AG04449 (cell line): ENCODE measurements at regions not wholly inside any gene's neighbourhood (a gene's known extent, or its start where the extent isn't known, plus 50 kb on each side); places are given as distances from the start of the nearest gene placed in this dataset.

Experiments used
- CTCF ChIA-PET: fragments of 350-600 bp; formaldehyde crosslinking; extraction: SDS; loops from one replicate; lab custom pipeline; 2021; ENCODE audit warnings: antibody characterized with exemption; lab: Yijun Ruan, JAX
- POLR2A ChIA-PET: fragments of 400-600, 350-600 bp; formaldehyde crosslinking; extraction: SDS; loops from one replicate; lab custom pipeline; 2020; ENCODE audit warnings: antibody characterized with exemption, inconsistent platforms; lab: Yijun Ruan, JAX
- DNase-seq: peaks from one replicate; pipeline ENCODE4 v3.0.0-alpha.2; 2010; ENCODE audit warnings: low read depth, low spot score
- H3K4me3 ChIP-seq: 2 replicates; pipeline ENCODE4 v1.5.1; 2011; ENCODE audit warnings: low read depth, mild to moderate bottlenecking, control low read depth, low read length
- CTCF ChIP-seq: IDR thresholded peaks from one replicate; pipeline ENCODE4 v1.5.1; 2011; ENCODE audit warnings: mild to moderate bottlenecking, moderate library complexity, low read length, control low read depth, inconsistent platforms; ENCODE audit not compliant: insufficient read depth; ENCODE audit errors: missing control alignments

- ChIA-PET POLR2A (no interaction called here), CTCF (no interaction called here)
Observed at GRCh38 chr6:164273491-164273890, 859.0 kb downstream of the QKI start.

GRCh38 chr6:164266851-164267250 is 852.3 kb downstream of the QKI start:
- no peak for DNase-seq
- ChIA-PET POLR2A (no interaction called here), CTCF (no interaction called here)
- TF ChIP-seq CTCF: no peak
- no peak overlapping the region for H3K4me3 ChIP-seq

More at GRCh38 chr6:164273491-164273890, 859.0 kb downstream of the QKI start:
- DNase-seq: no peak
- TF ChIP-seq CTCF: no peak
- H3K4me3 ChIP-seq: no peak overlapping the region

- TF ChIP-seq CTCF: no peak
Observed at GRCh38 chr6:164262348-164262747, 847.8 kb downstream of the QKI start.

GRCh38 chr6:164258421-164258820 is 843.9 kb downstream of the QKI start:
- no peak for DNase-seq
- ChIA-PET POLR2A (no interaction called here), CTCF (no interaction called here)
- no peak overlapping the region for H3K4me3 ChIP-seq
- no peak for TF ChIP-seq CTCF

More at GRCh38 chr6:164262348-164262747, 847.8 kb downstream of the QKI start:
- ChIA-PET POLR2A (no interaction called here), CTCF (no interaction called here)
- no peak for DNase-seq
- H3K4me3 ChIP-seq: no peak overlapping the region

- TF ChIP-seq CTCF: no peak
- POLR2A ChIA-PET: no interaction called here
- DNase-seq: no peak
- CTCF ChIA-PET: no interaction called here
- no peak overlapping the region for H3K4me3 ChIP-seq
Observed at GRCh38 chr6:164252948-164253347, 838.4 kb downstream of the QKI start.

- no peak for TF ChIP-seq CTCF
- POLR2A ChIA-PET: no interaction called here
- no peak for DNase-seq
- CTCF ChIA-PET: no interaction called here
- no peak overlapping the region for H3K4me3 ChIP-seq
Observed at GRCh38 chr6:164252291-164252690, 837.8 kb downstream of the QKI start.

- ChIA-PET CTCF (no interaction called here), POLR2A (no interaction called here)
- DNase-seq: no peak
Observed at GRCh38 chr6:164247106-164247505, 832.6 kb downstream of the QKI start.

More at GRCh38 chr6:164247106-164247505, 832.6 kb downstream of the QKI start:
- TF ChIP-seq CTCF: no peak
- H3K4me3 ChIP-seq: no peak overlapping the region
